ENCODE measurements at regions not wholly inside any gene's neighbourhood (a gene's known extent, or its start where the extent isn't known, plus 50 kb on each side); places are given as distances from the start of the nearest gene placed in this dataset.

- Mint-ChIP-seq H3K9me3 (peaks cover 0 to 49% (median 25%) of the 10 kb centered on the region in 8 donors), H3K27me3 (no peaks in the 10 kb centered on the region), H3K4me1 (no peaks in the 10 kb centered on the region), H3K36me3 (no peaks in the 10 kb centered on the region), H3K27ac (no peak overlapping the region), H3K4me3 (no peak overlapping the region)
- no peaks in the 10 kb centered on the region for H3K4me1 ChIP-seq (ENCODE audit: insufficient read depth, low read length)
- intact Hi-C loops (cut with micrococcal nuclease): no loop called here
- no peak overlapping the region for H3K27ac ChIP-seq (ENCODE audit: low read depth, low read length)
- no peaks in the 10 kb centered on the region for H3K36me3 ChIP-seq (ENCODE audit: insufficient read depth, low read length)
- H3K9me3 ChIP-seq (ENCODE audit: control insufficient read depth in 1 of 2, low read length in 2 of 2): peaks cover 0 to 4% of the 10 kb centered on the region in 2 donors
- no peak for DNase-seq
- H3K27me3 ChIP-seq (ENCODE audit: insufficient read depth, low read length): no peaks in the 10 kb centered on the region
- ChIA-PET CTCF (ENCODE audit: partially characterized antibody) (no interaction called here), POLR2A (ENCODE audit: partially characterized antibody) (no interaction called here)
- H3K4me3 ChIP-seq (ENCODE audit: low read length in 2 of 2): no peak overlapping the region
Observed at GRCh38 chr16:62711797-62712196, 675.6 kb upstream of the CDH8 start.

DNA sequence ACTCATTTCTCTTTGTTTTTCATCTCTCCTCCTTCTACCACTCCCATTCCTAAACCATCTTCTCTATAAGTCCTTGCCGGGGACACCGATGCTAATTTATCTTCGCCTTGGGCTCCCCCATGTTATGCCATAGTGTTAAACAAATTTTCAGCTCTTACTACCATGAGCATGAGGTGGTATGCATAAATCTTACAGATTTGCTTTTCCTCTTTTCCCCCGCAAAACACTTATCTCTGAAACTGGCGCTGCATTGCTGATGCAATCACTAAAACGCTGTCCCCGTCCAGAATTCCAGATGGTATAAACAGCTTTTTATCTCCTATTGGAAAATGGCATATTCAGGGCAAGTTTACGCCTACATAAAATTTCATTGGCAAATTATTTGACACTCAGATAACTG is 673.6 kb upstream of the CDH8 start:
- CTCF ChIA-PET (ENCODE audit: partially characterized antibody): no interaction called here
- Mint-ChIP-seq H3K27me3 (no peaks in the 10 kb centered on the region), H3K27ac (no peak overlapping the region), H3K9me3 (peaks cover 0 to 40% (median 23%) of the 10 kb centered on the region in 8 donors), H3K4me1 (no peaks in the 10 kb centered on the region), H3K4me3 (no peak overlapping the region), H3K36me3 (no peaks in the 10 kb centered on the region)
- Histone ChIP-seq H3K4me1 (ENCODE audit: insufficient read depth, low read length) (no peaks in the 10 kb centered on the region), H3K27me3 (ENCODE audit: insufficient read depth, low read length) (no peaks in the 10 kb centered on the region), H3K36me3 (ENCODE audit: insufficient read depth, low read length) (no peaks in the 10 kb centered on the region), H3K9me3 (ENCODE audit: control insufficient read depth in 1 of 2, low read length in 2 of 2) (peaks cover 0 to 4% of the 10 kb centered on the region in 2 donors), H3K27ac (ENCODE audit: low read depth, low read length) (no peak overlapping the region), H3K4me3 (ENCODE audit: low read length in 2 of 2) (no peak overlapping the region)
- no peak for DNase-seq
- POLR2A ChIA-PET (ENCODE audit: partially characterized antibody): no interaction called here
- intact Hi-C loops (cut with micrococcal nuclease): no loop called here

GRCh38 chr16:62701426-62701825 is 665.2 kb upstream of the CDH8 start:
- H3K27ac Mint-ChIP-seq: no peak overlapping the region
- Histone ChIP-seq H3K27ac (ENCODE audit: low read depth, low read length) (no peak overlapping the region), H3K4me1 (ENCODE audit: insufficient read depth, low read length) (no peaks in the 10 kb centered on the region), H3K36me3 (ENCODE audit: insufficient read depth, low read length) (no peaks in the 10 kb centered on the region), H3K4me3 (ENCODE audit: low read length in 2 of 2) (no peak overlapping the region), H3K9me3 (ENCODE audit: control insufficient read depth in 1 of 2, low read length in 2 of 2) (peaks cover 0 to 4% of the 10 kb centered on the region in 2 donors), H3K27me3 (ENCODE audit: insufficient read depth, low read length) (no peaks in the 10 kb centered on the region)
- no peaks in the 10 kb centered on the region for H3K36me3 Mint-ChIP-seq
- no peaks in the 10 kb centered on the region for H3K4me1 Mint-ChIP-seq
- CTCF ChIA-PET (ENCODE audit: partially characterized antibody): interaction anchor here (0.6 kb wide), 1 partner anchor 35 kb away, joined by 3 read pairs; no protein-coding TSS in a partner anchor
- POLR2A ChIA-PET (ENCODE audit: partially characterized antibody): no interaction called here
- H3K9me3 Mint-ChIP-seq: peaks cover 2 to 43% (median 22%) of the 10 kb centered on the region in 8 donors
- H3K4me3 Mint-ChIP-seq: no peak overlapping the region
- no peaks in the 10 kb centered on the region for H3K27me3 Mint-ChIP-seq
- DNase-seq: no peak
- intact Hi-C loops (cut with micrococcal nuclease): no loop called here

GRCh38 chr16:62700426-62701294 is 664.4 kb upstream of the CDH8 start:
- Histone ChIP-seq H3K27ac (ENCODE audit: low read depth, low read length) (no peak overlapping the region), H3K36me3 (ENCODE audit: insufficient read depth, low read length) (no peaks in the 10 kb centered on the region), H3K4me1 (ENCODE audit: insufficient read depth, low read length) (no peaks in the 10 kb centered on the region), H3K9me3 (ENCODE audit: control insufficient read depth in 1 of 2, low read length in 2 of 2) (no peaks in the 10 kb centered on the region), H3K27me3 (ENCODE audit: insufficient read depth, low read length) (no peaks in the 10 kb centered on the region), H3K4me3 (ENCODE audit: low read length in 2 of 2) (no peak overlapping the region)
- intact Hi-C loops (cut with micrococcal nuclease): no loop called here
- ChIA-PET CTCF (ENCODE audit: partially characterized antibody) (interaction anchor here (0.6 kb wide), 1 partner anchor 36 kb away, joined by 3 read pairs; no protein-coding TSS in a partner anchor), POLR2A (ENCODE audit: partially characterized antibody) (no interaction called here)
- no peak overlapping the region for H3K4me3 Mint-ChIP-seq
- H3K4me1 Mint-ChIP-seq: no peaks in the 10 kb centered on the region
- DNase-seq: no peak
- peaks cover 2 to 47% (median 21%) of the 10 kb centered on the region in 8 donors for H3K9me3 Mint-ChIP-seq
- H3K27me3 Mint-ChIP-seq: no peaks in the 10 kb centered on the region
- no peak overlapping the region for H3K27ac Mint-ChIP-seq
- H3K36me3 Mint-ChIP-seq: no peaks in the 10 kb centered on the region

- no peaks in the 10 kb centered on the region for H3K36me3 ChIP-seq (ENCODE audit: insufficient read depth, low read length)
- no peak overlapping the region for H3K27ac Mint-ChIP-seq
- intact Hi-C loops (cut with micrococcal nuclease): no loop called here
- no peak overlapping the region for H3K27ac ChIP-seq (ENCODE audit: low read depth, low read length)
- H3K9me3 Mint-ChIP-seq: peaks cover 2 to 59% (median 32%) of the 10 kb centered on the region in 8 donors
- H3K4me3 ChIP-seq (ENCODE audit: low read length in 2 of 2): no peak overlapping the region
- H3K4me1 Mint-ChIP-seq: no peaks in the 10 kb centered on the region
- peak overlapping the region in 1 of 8 donors; percentile 26 for H3K4me3 Mint-ChIP-seq
- H3K9me3 ChIP-seq (ENCODE audit: control insufficient read depth in 1 of 2, low read length in 2 of 2): no peaks in the 10 kb centered on the region
- no peaks in the 10 kb centered on the region for H3K27me3 ChIP-seq (ENCODE audit: insufficient read depth, low read length)
- H3K4me1 ChIP-seq (ENCODE audit: insufficient read depth, low read length): no peaks in the 10 kb centered on the region
- no peaks in the 10 kb centered on the region for H3K36me3 Mint-ChIP-seq
- ChIA-PET CTCF (ENCODE audit: partially characterized antibody) (no interaction called here), POLR2A (ENCODE audit: partially characterized antibody) (no interaction called here)
- H3K27me3 Mint-ChIP-seq: no peaks in the 10 kb centered on the region
- no peak for DNase-seq
Observed at GRCh38 chr16:62692685-62693084, 656.4 kb upstream of the CDH8 start.

GRCh38 chr16:62681819-62682218 is 645.6 kb upstream of the CDH8 start:
- Mint-ChIP-seq H3K4me1 (no peaks in the 10 kb centered on the region), H3K36me3 (peaks cover 0 to 4% of the 10 kb centered on the region in 2 donors), H3K27ac (no peak overlapping the region), H3K4me3 (no peak overlapping the region), H3K9me3 (peaks cover 4 to 65% (median 45%) of the 10 kb centered on the region in 8 donors), H3K27me3 (no peaks in the 10 kb centered on the region)
- Histone ChIP-seq H3K4me3 (ENCODE audit: low read length in 2 of 2) (no peak overlapping the region), H3K9me3 (ENCODE audit: control insufficient read depth in 1 of 2, low read length in 2 of 2) (peaks cover 4 to 5% of the 10 kb centered on the region in 2 donors), H3K27ac (ENCODE audit: low read depth, low read length) (no peak overlapping the region), H3K4me1 (ENCODE audit: insufficient read depth, low read length) (no peaks in the 10 kb centered on the region), H3K27me3 (ENCODE audit: insufficient read depth, low read length) (no peaks in the 10 kb centered on the region), H3K36me3 (ENCODE audit: insufficient read depth, low read length) (no peaks in the 10 kb centered on the region)
- POLR2A ChIA-PET (ENCODE audit: partially characterized antibody): no interaction called here
- intact Hi-C loops (cut with micrococcal nuclease): no loop called here
- no peak for DNase-seq
- CTCF ChIA-PET (ENCODE audit: partially characterized antibody): no interaction called here

DNA sequence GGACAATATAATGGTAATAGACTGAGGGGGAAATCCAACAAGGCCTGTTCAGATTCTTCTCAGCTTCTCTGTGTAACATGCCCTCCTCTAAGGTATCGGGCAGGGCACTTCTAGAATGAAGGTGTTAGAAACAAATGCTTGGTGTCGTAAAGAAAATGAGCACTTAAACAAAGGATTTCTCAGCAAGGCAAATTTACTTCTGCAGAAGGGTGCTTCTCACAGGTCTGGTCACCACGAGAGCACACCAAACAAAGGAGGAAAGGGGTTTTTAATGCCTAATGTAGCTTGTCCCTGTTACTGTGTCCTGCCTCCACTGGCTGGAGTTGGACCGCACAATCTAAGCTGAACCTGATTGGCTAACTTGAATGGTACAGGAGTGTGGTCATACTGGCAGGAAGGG is 642.6 kb upstream of the CDH8 start:
- Mint-ChIP-seq H3K27ac (no peak overlapping the region), H3K27me3 (no peaks in the 10 kb centered on the region), H3K9me3 (peaks cover 4 to 72% (median 47%) of the 10 kb centered on the region in 8 donors), H3K4me1 (no peaks in the 10 kb centered on the region), H3K4me3 (no peak overlapping the region), H3K36me3 (peaks cover 0 to 4% of the 10 kb centered on the region in 2 donors)
- Histone ChIP-seq H3K9me3 (ENCODE audit: control insufficient read depth in 1 of 2, low read length in 2 of 2) (peaks cover 4 to 5% of the 10 kb centered on the region in 2 donors), H3K27ac (ENCODE audit: low read depth, low read length) (no peak overlapping the region), H3K27me3 (ENCODE audit: insufficient read depth, low read length) (no peaks in the 10 kb centered on the region), H3K4me3 (ENCODE audit: low read length in 2 of 2) (no peak overlapping the region), H3K4me1 (ENCODE audit: insufficient read depth, low read length) (no peaks in the 10 kb centered on the region), H3K36me3 (ENCODE audit: insufficient read depth, low read length) (no peaks in the 10 kb centered on the region)
- CTCF ChIA-PET (ENCODE audit: partially characterized antibody): no interaction called here
- intact Hi-C loops (cut with micrococcal nuclease): no loop called here
- POLR2A ChIA-PET (ENCODE audit: partially characterized antibody): no interaction called here
- no peak for DNase-seq
